Activated CD8-positive, alpha-beta memory T cell treated with anti-CD3 and anti-CD28 coated beads for 36 hours (primary cell): ENCODE measurements at regions not wholly inside any gene's neighbourhood (a gene's known extent, or its start where the extent isn't known, plus 50 kb on each side); places are given as distances from the start of the nearest gene placed in this dataset.
"Not testable (repeated sequence)": the region's sequence is repeated elsewhere in the genome, so short reads cannot be mapped to it uniquely, and the experiment has no call there.

ENCODE experiments used
- CTCF ChIA-PET: fragments of 350-600 bp; sonication (Branson Sonifier 250); formaldehyde crosslinking; loops from one replicate; lab custom pipeline; 2021; ENCODE audit warnings: antibody characterized with exemption; lab: Charles Lee
- POLR2A ChIA-PET: fragments of 350-600 bp; sonication (Branson Sonifier 250); formaldehyde crosslinking; loops from one replicate; lab custom pipeline; 2021; ENCODE audit warnings: antibody characterized with exemption; lab: Charles Lee

DNA sequence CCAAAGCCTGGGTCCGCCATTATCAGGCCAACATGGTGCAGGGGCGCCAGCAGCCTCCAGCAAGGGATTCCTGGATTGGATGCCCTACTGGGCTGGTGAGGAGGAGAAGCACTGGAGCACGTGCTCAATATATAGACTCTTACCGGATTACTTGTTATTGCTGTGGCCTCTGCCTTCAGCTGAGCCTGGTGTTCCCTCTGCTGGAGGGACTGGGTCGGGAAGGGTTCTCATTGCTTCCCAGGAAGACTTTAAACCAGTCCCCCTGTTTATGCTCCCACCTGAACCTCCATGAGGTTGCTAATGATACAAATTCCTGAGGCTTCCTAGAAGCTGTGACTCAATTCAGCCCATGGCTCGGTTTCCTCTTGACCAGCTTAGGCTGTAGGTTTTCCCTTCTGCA, 186.7 kb upstream of the ARID1B start:
- POLR2A ChIA-PET: no interaction called here
- CTCF ChIA-PET: no interaction called here

DNA sequence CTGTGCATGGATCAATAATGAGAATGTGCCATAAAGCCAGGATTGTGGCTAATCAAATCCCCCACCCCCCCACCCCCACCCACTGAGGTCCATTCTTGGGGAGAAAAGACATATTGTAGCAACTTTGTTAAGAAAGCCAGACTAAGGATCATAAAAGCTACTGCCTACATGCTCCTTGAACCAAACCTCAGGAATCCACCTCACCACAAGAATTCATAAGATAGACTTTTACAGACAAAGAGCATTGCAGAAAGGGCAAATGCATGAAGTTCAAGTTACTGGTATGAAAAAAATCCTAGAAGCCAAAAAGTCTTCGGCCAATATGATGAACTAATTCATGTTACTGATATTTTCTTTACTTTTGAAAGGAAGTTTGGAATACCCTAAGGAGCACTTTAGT, 187.9 kb upstream of the ARID1B start:
- POLR2A ChIA-PET: no interaction called here
- CTCF ChIA-PET: no interaction called here

DNA sequence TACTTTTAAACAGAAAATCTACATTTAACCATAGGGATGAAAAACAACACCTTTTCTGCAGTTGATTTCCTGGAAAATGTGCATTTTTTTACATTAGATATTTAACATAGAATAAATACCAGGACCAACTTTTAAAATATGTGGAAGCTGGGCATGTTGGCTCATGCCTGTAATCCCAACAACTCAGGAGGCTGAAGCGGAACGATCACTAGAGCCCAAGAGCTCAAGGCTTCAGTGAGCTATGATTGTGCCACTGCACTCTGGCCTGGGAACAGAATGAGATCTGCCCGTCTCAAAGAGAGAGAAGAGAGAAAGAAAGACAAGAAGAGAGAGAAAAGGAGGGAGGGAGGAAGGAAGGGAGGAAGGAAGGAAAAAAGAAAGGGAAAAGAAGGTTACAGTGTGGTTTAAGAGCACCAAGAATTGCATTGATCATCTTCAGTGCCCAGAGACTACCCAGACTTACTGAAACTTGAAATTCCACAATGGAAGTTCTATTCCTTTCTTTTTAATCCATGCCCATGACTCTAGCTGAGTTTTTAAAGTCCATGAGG, 189.4 kb upstream of the ARID1B start:
- ChIA-PET POLR2A (no interaction called here), CTCF (interaction anchor here (0.6 kb wide), 1 partner anchor 461 kb away, joined by 4 read pairs; no protein-coding TSS in a partner anchor)

DNA sequence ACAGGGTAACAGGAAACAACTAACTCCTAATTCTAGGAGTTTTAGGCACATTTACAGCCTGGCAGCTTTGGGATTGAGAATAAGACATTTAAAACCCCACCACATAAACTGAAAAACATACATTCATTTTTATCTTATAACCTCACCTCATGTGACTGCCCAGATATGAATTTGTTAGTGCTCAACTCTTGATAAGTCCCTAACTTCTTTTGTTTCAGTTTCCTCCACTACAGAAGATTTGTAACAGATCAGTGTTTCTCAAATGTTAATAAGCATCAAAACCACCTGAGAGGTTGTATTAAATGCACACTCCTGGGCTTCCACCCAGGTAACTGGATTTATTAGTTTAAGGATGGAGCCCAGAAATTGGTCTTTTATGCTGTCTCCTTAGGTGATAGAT, 190.1 kb upstream of the ARID1B start:
- ChIA-PET POLR2A (no interaction called here), CTCF (no interaction called here)

DNA sequence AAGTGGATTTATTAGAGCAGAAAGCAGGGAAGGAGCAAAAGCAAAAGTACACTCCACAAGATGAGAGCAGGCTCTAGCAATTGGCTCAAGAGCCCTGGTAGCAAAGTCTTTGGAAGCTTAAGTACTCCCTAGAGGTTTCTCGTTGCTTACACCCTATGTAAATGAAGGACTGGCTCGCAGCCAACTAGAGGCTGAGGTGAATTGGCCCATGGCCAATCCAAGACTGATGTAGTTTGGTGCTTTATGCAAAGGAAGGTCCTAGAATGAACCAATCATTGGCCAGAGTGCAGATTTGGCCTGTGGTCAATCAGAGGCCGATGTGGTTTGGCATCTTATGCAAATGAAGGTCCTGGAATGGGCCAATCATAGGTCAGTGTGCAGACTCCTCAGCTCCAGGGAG, 191.3 kb upstream of the ARID1B start:
- ChIA-PET CTCF (no interaction called here), POLR2A (no interaction called here)

DNA sequence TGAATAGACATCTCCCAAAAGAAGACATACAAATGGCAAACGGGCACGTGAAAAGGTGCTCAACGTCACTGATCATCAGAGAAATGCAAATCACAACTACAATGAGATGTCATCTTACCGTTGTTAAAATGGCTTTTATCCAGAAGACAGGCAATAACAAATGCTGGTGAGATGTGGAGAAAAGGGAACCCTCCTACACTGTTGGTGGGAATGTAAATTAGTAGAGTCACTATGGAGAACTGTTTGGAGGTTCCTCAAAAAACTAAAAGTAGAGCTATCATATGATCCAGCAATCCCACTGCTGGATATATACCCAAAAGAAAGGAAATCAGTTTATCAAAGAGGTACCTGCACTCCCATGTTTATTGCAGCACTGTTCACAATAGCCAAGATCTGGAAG, 193.1 kb upstream of the ARID1B start:
- POLR2A ChIA-PET, CTCF ChIA-PET: not testable (repeated sequence)

DNA sequence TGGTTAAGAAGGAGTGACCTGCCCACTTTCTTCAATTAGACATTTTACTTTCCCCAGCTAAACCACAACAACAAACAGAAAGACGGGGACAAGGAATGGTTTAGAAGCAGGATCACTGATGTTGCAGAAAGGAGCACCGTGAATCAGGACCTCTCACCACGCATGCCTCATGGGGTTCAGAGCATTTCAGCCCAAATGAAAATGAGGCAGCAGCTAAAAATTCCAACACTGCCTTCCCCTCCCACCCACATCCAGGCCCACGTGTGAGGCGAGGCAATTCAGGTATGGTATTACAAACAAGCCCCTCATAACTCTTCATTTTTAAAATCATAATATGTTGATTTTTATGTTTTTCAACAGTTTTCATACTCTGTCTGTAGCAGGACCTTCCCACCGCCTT, 194.1 kb upstream of the ARID1B start:
- CTCF ChIA-PET: no interaction called here

DNA sequence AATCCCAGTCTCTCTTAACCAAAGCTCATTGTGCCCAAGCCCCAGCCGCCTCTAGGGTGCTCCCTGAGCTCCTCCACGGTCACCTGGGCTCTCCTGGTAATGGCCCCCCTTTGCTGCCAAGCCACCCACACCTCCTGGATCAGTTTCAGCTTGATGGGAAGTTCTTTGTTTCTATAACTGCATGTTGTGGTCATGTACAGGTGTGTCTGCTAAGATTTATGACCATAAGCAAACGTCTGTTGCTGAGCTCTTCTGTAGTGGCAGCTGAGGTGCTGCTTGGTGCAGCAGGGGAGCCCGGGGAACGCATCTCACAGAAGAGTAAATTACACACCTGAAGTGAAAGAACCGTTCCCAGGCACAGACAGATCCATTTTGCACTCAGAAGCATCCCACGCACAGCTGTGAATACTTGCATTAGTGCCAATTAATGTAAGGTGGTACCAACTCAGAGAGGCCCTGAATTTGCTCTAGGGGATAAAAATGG, 194.6 kb upstream of the ARID1B start:
- CTCF ChIA-PET: interaction anchor here (0.6 kb wide), 1 partner anchor 102 kb away, joined by 3 read pairs; no protein-coding TSS in a partner anchor
- POLR2A ChIA-PET: no interaction called here

More for the DNA sequence above, 194.1 kb upstream of the ARID1B start:
- POLR2A ChIA-PET: no interaction called here

DNA sequence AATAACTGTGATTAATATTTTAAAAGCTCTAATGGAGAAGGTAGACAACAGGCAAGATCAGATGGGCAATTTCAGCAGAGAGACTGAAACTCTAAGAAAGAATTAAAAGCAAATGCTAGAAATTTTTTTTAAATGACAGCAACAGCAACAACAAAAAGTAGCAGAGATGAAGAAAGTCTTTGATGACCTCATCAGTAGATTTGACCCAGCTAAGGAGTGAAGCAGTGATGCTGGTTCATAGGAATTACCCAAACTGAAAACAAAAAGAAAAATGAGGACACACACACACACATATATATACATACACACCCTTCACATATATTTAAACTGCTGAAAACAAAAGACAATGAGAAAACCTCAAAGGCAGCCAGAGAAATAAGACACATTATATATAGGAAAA, 197.6 kb upstream of the ARID1B start:
- POLR2A ChIA-PET: no interaction called here
- CTCF ChIA-PET: no interaction called here

DNA sequence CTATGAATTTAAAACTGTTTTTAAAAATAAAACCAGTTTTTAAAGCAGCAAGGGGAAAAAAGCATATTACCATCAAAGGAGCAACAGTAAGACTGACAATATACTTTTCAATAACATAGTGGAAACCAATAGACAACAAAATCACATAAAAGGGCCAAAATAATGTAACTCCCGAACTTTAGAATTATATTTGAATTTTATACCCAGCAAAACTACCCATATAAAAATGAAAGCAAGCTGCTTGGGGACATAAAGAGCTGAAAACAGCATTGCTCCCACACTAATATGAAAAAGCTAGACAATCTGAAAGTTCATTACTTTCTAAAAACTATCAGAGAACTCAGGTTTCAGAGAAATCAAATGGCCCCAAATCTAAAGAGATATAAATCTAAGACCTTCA, 199.4 kb upstream of the ARID1B start:
- CTCF ChIA-PET: no interaction called here
- POLR2A ChIA-PET: no interaction called here

DNA sequence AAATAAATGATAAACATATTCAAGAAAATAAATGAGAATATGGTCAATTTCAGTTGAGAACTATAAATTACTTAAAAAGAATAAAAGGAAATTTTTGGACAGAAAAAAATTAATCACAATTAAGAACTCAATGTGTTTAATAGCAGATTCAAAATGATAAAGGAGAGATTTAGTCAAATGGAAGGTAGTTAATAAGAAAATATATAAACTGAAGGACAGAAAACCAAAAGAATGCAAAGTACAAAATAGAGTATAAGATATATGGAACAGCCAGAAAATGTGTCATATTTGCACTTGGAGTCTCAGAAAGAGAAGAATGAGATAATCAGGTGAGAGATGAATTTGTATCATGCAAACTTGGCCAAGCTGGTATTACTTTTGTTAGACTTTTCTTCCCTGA, 201.8 kb upstream of the ARID1B start:
- CTCF ChIA-PET: no interaction called here
- POLR2A ChIA-PET: no interaction called here

DNA sequence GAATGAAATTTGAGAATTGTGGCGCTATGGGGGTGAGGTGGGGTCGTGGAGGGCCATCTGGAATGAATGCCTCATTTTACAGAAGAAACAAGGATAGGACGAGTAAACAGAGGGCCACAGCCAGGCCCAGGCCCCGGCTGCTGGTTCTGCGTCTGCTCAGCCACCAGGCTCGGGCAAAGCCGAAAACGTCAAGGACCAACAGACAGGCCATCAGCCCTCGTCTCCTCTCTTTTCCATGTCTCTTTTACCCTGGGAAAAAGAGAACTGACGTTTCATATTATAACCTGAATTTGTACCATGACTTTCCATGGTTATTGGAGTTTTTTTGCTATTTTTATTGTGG, 212.4 kb upstream of the ARID1B start:
- ChIA-PET CTCF (interaction anchor here (1.2 to 1.4 kb wide), 2 partner anchors 11 to 390 kb away, joined by 3 read pairs; no protein-coding TSS in a partner anchor), POLR2A (no interaction called here)

DNA sequence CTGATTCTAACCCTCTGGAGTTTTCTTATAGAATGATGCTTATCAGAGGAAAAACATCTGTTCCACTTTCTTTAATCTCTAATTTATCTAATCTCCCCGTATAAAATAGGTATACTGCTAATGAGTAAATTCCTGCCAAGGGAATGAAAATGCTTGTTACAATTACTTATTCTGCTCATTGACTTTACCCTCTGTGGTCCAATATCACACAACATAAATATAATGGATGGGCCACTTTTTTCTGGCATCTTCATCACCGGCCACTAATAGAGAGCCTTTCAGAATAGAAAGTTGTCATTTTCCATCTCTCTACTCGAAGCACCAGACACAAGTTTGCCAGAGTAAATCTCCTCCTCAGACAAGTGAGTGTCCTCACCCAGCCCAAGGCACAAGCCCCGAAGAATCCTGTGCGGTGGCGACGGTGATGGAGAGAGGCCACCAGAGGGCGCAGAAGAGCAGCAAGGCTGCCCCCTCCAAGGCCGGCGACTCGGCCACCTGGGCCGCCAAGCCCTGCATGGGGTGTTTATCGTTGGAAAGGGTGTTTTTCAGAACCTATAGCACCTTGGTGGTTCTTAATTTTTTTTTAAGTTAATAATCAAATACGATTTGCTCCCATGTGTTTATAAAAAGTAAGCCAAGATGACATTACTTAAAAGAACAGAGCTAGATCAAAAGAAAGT, 212.9 kb upstream of the ARID1B start:
- CTCF ChIA-PET: interaction anchor here (0.7 to 1.4 kb wide), 4 partner anchors 10 to 1160 kb away, joined by 3 to 5 read pairs (median 4); no protein-coding TSS in a partner anchor
- POLR2A ChIA-PET: no interaction called here

DNA sequence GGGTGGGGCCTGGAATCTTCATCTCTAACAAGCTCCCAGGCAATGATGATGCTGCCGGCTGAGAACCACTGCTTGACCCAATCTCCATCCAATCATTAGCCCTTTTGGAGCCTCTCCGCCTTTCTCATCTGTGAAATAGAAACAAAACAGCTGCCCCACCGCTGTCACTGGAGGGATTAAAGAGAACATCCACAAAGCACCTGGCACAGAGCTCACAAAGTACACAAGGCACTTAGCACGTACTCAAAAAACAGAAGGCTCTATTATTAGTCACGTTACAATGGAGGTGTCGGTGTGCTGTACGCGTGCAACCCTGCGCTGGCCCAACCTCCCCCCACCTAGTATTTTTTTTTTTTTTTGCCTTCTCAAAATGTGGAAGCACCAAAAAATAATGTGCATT, 213.5 kb upstream of the ARID1B start:
- POLR2A ChIA-PET: no interaction called here

DNA sequence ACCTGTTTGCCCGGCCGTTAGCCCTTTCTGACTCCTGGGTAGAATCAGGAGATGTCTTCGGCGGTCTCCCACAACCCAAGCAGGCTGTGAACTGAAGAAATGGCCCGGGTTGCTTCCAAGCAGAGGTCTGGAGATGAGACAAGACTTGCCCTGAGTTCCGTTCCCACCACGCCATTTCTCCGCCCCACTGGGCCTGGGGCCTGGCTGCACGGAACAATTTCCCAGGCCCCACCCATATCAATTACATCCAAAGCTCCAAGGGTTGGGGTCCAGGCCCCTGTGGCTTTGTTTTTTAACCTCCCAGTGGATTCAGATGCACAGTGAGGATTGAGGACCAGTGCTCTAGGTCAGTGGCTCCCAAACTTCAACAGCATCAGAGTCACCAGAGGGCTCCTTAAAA, 214.5 kb upstream of the ARID1B start:
- CTCF ChIA-PET: interaction anchor here (0.6 to 0.8 kb wide), 2 partner anchors 142 to 433 kb away, joined by 4 read pairs; no protein-coding TSS in a partner anchor
- POLR2A ChIA-PET: no interaction called here

More for the DNA sequence above, 213.5 kb upstream of the ARID1B start:
- CTCF ChIA-PET: interaction anchor here (0.7 to 0.8 kb wide), 4 partner anchors 71 to 1160 kb away, joined by 3 to 5 read pairs (median 4); no protein-coding TSS in a partner anchor

DNA sequence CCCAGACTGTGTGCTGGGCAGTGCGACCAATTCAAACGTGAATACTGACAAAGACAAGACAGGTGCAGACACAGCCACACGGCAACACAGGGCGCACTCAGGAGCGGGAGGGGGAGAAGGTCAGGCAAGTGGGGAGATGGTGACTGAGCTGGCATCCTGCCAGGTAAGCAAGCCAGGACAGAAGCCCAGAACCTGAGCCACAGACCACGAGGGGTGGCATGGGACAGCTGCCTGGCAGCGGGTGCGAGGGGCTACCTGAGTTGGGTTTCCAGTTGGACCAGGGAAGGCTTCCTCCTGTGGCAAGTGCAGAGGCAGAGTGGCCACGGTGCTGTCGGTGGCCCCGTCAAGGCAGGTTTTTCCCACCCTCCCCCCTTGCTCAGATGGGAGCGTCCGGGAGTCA, 215.2 kb upstream of the ARID1B start:
- POLR2A ChIA-PET: no interaction called here
- CTCF ChIA-PET: no interaction called here

DNA sequence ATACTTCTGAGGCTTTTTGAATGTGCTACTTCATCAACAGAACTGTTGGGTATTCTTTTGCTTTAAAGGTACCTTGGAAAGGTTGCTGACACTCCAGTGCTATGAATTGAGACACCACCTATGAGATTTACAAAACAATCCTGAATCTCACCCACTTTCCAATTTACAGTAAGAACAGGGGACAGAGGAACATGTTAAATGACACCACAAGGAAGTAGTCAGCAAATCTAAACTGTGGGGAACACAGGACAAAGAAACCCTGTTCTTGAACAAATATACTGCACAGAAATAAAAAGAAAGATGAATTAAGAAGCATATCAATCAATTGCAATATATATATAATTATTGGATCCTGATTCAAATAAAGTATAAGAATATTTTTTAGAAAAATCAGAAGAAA, 216.7 kb upstream of the ARID1B start:
- POLR2A ChIA-PET: no interaction called here

DNA sequence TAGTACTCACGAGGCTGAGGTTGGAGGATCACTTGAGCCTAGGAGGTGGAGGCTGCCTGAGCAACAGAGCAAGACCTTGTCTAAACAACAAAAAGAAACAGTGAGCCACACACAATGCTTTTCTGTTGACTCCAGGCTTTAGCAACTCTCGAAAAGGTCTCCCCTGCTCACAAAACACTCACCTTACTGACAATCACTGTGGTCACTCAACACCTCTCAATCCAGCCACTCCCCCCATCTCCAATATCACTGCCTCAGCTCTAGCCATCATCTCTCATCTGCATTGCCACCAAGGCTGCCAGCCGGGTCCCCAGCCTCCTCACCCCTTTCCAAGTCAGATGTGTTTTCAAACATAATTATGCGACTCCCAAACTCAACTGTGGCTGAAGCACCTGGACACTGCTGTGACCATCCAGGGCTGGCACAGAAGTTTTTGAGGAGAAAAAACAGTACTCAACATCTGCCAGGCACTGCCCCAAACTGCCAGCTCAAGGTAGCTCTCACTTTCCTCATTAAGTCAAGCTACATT, 218.0 kb upstream of the ARID1B start:
- ChIA-PET CTCF (no interaction called here), POLR2A (no interaction called here)

More for the DNA sequence above, 216.7 kb upstream of the ARID1B start:
- CTCF ChIA-PET: no interaction called here

DNA sequence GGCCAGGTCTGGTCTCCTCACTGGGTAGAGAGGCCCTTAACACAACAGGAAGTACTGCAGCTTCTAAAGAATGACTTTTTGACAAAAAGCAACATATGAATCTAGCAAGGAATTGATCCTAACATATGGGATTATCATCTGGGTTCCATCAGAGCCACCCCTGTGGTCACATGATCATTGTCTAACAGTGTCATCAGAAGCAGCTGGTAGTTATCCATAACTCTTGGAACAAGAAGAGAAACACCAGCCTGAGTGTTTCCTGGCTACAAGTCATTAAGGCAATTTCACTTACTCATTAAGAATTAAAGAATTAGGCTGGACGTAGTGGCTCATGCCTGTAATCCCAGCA, 219.3 kb upstream of the ARID1B start:
- ChIA-PET CTCF (no interaction called here), POLR2A (no interaction called here)

DNA sequence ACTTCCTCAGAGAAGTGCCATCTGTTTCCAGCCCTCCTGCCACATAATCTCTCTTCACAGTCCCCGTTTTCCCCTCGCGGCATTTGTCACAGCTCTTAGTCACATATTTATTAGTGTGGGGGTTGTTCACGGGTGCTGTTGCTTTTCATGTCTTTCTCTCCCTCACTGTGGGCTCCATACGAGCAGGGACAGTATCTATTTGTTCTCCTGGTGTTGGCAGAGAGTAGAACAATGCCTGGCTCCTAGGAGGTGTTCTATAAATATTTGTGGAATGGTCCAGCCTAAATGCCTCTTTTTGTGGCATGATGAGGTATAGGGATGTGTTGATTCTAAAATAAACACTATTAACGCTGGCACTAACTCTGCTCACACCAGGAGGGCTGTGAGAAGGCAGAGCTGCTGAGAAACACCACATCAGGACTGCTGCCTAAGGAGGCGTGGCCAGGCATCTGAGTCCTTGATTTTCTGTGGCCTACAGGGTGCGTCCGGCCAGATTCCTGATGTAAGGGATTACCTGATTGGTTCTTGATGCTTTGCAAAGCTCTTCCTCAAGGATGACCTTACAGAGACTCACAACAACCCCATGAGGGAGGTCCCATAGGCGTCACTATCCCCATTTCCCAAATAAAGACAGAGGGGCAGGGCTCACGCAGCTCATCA, 219.8 kb upstream of the ARID1B start:
- POLR2A ChIA-PET: no interaction called here
- CTCF ChIA-PET: no interaction called here
